Stomach (tissue), 8 donors: ENCODE measurements at regions not wholly inside any gene's neighbourhood (a gene's known extent, or its start where the extent isn't known, plus 50 kb on each side); places are given as distances from the start of the nearest gene placed in this dataset.
"Not testable (repeated sequence)": the region's sequence is repeated elsewhere in the genome, so short reads cannot be mapped to it uniquely, and the experiment has no call there.

ENCODE experiments used
- DNase-seq, 2 donors: peaks; one replicate each; pipeline versions ENCODE4 v3.0.0 to v3.0.0-alpha.2; 2013 to 2019
- H3K27ac ChIP-seq, 5 donors: fragments of 200-600 bp in 4 of 5; sonication (generic) in 4 of 5; one replicate each; pipeline ENCODE4 v1.5.1; 2013 to 2019; ENCODE audit warnings: mild to moderate bottlenecking in 1 of 5, moderate library complexity in 1 of 5
- H3K27me3 ChIP-seq, 3 donors: fragments of 200-600 bp; sonication (generic); one replicate each; pipeline ENCODE4 v1.5.1; 2017 to 2019; ENCODE audit warnings: mixed run types in 1 of 3
- H3K36me3 ChIP-seq, 4 donors: fragments of 200-600 bp; sonication (generic); 1 replicate in 3 of 4; 2 replicates in 1 of 4; pipeline ENCODE4 v1.5.1; 2016 to 2019
- H3K4me1 ChIP-seq, 4 donors: fragments of 200-600 bp; sonication (generic); one replicate each; pipeline ENCODE4 v1.5.1; 2016 to 2019
- H3K4me3 ChIP-seq, 4 donors: fragments of 200-600 bp; sonication (generic) in 3 of 4; one replicate each; pipeline ENCODE4 v1.5.1; 2016 to 2019; ENCODE audit warnings: mild to moderate bottlenecking in 1 of 4
- H3K9me3 ChIP-seq, 4 donors: fragments of 200-600 bp; sonication (generic); one replicate each; pipeline ENCODE4 v1.5.1; 2016 to 2019
- EP300 ChIP-seq: sonication (generic); formaldehyde crosslinking; IDR thresholded peaks from one replicate; pipeline ENCODE4 v1.6.1; 2017; ENCODE audit warnings: antibody characterized with exemption
- POLR2A ChIP-seq, 4 donors: fragments of 450-650 bp; IDR thresholded peaks; one replicate each; pipeline ENCODE4 v1.6.1; 2016; ENCODE audit warnings: antibody characterized with exemption in 4 of 4, control low read depth in 2 of 4, mild to moderate bottlenecking in 1 of 4, moderate library complexity in 1 of 4
- POLR2AphosphoS5 ChIP-seq, 3 donors: sonication (generic); formaldehyde crosslinking; IDR thresholded peaks; one replicate each; pipeline ENCODE4 v1.6.1; 2016; ENCODE audit warnings: antibody characterized with exemption in 3 of 3
- WGBS, 5 donors: extraction: QIAGEN DNeasy Blood & Tissue Kit in 3 of 5; methylation state at CpG; one replicate each; pipeline versions ENCODE4 v1.1.5 to v1.1.7; 2013 to 2018; 5-methylcytosine and 5-hydroxymethylcytosine counted together
- intact Hi-C: fragments of 100-400 bp; cut with DNase I; formaldehyde crosslinking; loops from one replicate; pipeline ENCODE4 v1.15.1; 2023; ENCODE audit warnings: low total_unique reads
- TF ChIP-seq, protein P1 (sequence below), 7 experiments: fragments of 450-650 bp in 4 of 7; fragments of 200-600 bp in 3 of 7; sonication (generic) in 3 of 7; IDR thresholded peaks; one replicate each; pipeline ENCODE4 v1.5.1; 2016 to 2019; ENCODE audit warnings: antibody characterized with exemption in 7 of 7, control low read depth in 2 of 7, mild to moderate bottlenecking in 1 of 7
- donor health status: healthy with polysubstance abuse.
- donor health status: Bipolar disorder and iron deficiency.
- donor health status: healthy.

DNA sequence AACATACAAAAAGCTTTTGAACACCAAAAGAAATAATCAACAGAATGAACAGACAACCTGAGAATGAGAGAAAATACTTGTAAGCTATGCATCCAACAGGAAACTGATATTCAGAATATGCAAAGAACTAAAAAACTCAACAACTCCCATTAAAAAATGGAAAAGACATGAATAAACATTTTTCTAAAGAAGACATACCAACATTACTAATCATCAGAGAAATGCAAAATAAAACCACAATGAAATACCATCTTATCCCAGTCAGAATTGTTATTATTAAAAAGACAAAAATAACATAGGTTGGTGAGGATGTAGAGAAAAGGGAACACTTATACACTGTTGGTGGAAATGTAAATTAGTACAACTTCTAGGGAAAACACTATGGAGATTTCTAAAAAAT, 1161.9 kb downstream of the PCDH19 start:
- DNase-seq, result no peak
- no peaks in the 10 kb centered on the region for H3K4me1 ChIP-seq
- no peak overlapping the region for H3K4me3 ChIP-seq
- no peaks in the 10 kb centered on the region for H3K9me3 ChIP-seq
- no peaks in the 10 kb centered on the region for H3K36me3 ChIP-seq
- H3K27me3 ChIP-seq, result no peaks in the 10 kb centered on the region
- TF ChIP-seq EP300 (no peak), POLR2A (IDR thresholded peaks at IDR 0.05) (no peak), POLR2AphosphoS5 (IDR thresholded peaks at IDR 0.05) (no peak)
- TF ChIP-seq, protein P1, sequence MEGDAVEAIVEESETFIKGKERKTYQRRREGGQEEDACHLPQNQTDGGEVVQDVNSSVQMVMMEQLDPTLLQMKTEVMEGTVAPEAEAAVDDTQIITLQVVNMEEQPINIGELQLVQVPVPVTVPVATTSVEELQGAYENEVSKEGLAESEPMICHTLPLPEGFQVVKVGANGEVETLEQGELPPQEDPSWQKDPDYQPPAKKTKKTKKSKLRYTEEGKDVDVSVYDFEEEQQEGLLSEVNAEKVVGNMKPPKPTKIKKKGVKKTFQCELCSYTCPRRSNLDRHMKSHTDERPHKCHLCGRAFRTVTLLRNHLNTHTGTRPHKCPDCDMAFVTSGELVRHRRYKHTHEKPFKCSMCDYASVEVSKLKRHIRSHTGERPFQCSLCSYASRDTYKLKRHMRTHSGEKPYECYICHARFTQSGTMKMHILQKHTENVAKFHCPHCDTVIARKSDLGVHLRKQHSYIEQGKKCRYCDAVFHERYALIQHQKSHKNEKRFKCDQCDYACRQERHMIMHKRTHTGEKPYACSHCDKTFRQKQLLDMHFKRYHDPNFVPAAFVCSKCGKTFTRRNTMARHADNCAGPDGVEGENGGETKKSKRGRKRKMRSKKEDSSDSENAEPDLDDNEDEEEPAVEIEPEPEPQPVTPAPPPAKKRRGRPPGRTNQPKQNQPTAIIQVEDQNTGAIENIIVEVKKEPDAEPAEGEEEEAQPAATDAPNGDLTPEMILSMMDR (IDR thresholded peaks at IDR 0.05), result no peak
- no peak overlapping the region for H3K27ac ChIP-seq
- intact Hi-C loops, result no loop called here

DNA sequence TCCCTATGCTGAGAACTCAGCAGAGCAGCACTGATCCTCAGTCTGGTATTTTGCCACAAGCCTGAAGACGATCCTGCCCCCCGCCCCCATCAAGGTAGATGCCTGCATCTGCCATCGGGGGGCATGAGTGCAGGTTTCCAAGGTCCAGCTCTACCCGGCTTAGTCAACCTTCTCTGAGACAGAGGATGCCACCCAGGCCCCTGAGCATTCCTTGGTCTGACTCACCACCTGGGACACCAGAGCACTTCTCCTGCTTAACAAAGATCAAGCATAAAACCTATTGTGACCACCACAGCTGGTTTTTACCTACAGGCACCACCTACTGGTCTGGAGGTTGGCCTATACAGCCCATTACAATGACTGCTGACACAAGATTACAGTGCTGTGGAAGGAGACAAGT, 1168.1 kb downstream of the PCDH19 start:
- no peaks in the 10 kb centered on the region for H3K27me3 ChIP-seq
- H3K4me1 ChIP-seq, result no peaks in the 10 kb centered on the region
- intact Hi-C loops, result no loop called here
- DNase-seq, result no peak
- no peaks in the 10 kb centered on the region for H3K9me3 ChIP-seq
- H3K36me3 ChIP-seq, result no peaks in the 10 kb centered on the region
- H3K4me3 ChIP-seq, result no peak overlapping the region
- WGBS, 5 donors, result 63 to 83% (median 79%) methylated on average over 3 to 4 of the region's 4 CpGs
- no peak overlapping the region for H3K27ac ChIP-seq
- TF ChIP-seq POLR2A (IDR thresholded peaks at IDR 0.05) (no peak), EP300 (no peak), POLR2AphosphoS5 (IDR thresholded peaks at IDR 0.05) (no peak)
- TF ChIP-seq, protein P1 (IDR thresholded peaks at IDR 0.05), result no peak

DNA sequence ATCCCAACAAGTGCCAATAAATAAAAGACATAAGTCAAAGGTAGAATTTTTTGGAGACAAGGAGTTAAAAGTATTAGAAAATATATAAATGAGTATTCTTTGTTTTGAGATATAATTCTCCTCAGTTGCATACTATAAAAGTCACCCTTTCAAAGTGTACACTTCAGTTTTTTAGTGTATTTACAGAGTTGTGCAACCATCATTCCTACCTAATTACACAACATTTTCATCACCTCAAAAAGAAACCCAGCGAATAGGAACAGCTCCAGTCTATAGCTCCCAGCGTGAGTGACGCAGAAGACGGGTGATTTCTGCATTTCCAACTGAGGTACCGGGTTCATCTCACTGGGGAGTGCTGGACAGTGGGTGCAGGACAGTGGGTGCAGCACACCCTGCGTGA, 1175.7 kb downstream of the PCDH19 start:
- not testable (repeated sequence) for H3K4me1 ChIP-seq

DNA sequence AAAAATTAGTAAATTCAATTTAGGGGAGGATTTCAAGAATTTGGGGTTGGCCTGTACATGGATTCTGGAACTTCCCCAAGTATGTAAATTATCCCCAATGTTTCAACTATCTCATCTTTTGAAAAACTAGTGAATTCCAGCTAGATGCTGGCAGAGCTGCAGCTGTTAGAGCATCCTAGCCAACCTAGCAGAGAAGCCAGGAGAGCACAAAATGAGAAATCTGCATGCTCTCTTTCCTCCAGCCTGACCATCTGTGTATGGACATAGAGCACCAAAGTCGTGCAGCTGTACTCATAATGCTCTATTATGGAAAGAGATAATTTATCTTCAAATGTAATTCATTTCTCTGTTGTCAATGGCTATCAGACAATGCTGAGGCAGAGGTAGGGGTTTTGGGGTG, 1217.7 kb downstream of the PCDH19 start:
- WGBS, 5 donors, result 21 to 40% (median 27%) methylated on average over 1 of the region's 1 CpG

More for the DNA sequence above, 1175.7 kb downstream of the PCDH19 start:
- H3K4me3 ChIP-seq, DNase-seq, H3K36me3 ChIP-seq, H3K27me3 ChIP-seq, H3K27ac ChIP-seq, intact Hi-C loops: not testable (repeated sequence)
- WGBS, 5 donors, result 89 to 98% (median 93%) methylated on average over 6 of the region's 6 CpGs
- peaks cover 0 to 11% (median 5%) of the 10 kb centered on the region in 4 donors for H3K9me3 ChIP-seq

DNA sequence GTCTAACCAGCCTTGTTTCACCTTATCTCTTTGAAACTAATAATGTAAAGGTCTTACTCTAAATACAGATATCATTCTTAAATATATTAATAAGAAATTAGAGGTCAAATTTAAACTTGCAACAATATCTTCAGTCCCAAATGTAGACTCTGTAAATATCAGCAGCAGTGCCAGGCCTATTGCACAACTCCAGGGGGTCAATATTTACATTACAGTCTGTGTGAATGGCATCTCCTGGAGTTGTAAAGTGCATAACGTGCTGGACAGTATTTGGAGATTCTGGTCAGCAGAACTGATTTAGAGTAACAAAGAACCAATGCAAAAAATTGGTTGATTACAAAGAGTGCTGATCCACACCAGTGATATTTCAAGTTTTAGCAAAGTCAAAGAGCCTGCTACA, 1225.9 kb downstream of the PCDH19 start:
- Histone ChIP-seq H3K27me3 (no peaks in the 10 kb centered on the region), H3K27ac (no peak overlapping the region), H3K4me1 (no peaks in the 10 kb centered on the region), H3K9me3 (no peaks in the 10 kb centered on the region), H3K4me3 (no peak overlapping the region), H3K36me3 (no peaks in the 10 kb centered on the region)
- DNase-seq, result peak in 1 of 2 donors; percentile 3
- intact Hi-C loops, result no loop called here
- TF ChIP-seq EP300 (no peak), POLR2AphosphoS5 (IDR thresholded peaks at IDR 0.05) (no peak)
- TF ChIP-seq, protein P1 (IDR thresholded peaks at IDR 0.05), result no peak
- 12 to 25% (median 18%) methylated on average over 1 of the region's 1 CpG for WGBS, 5 donors

More for the DNA sequence above, 1217.7 kb downstream of the PCDH19 start:
- DNase-seq, result no peak
- Histone ChIP-seq H3K4me1 (no peaks in the 10 kb centered on the region), H3K27ac (no peak overlapping the region), H3K36me3 (no peaks in the 10 kb centered on the region), H3K9me3 (no peaks in the 10 kb centered on the region), H3K27me3 (no peaks in the 10 kb centered on the region), H3K4me3 (no peak overlapping the region)
- intact Hi-C loops, result no loop called here
- TF ChIP-seq POLR2A (IDR thresholded peaks at IDR 0.05), result no peak
- TF ChIP-seq, protein P1 (IDR thresholded peaks at IDR 0.05), result no peak
- TF ChIP-seq POLR2AphosphoS5 (IDR thresholded peaks at IDR 0.05), result no peak
- TF ChIP-seq EP300, result no peak
